Activated CD4-positive, CD25-positive, alpha-beta regulatory T cell treated with anti-CD3 and anti-CD28 coated beads, Interleukin-2, amount 50 U/mL, for 24 hours (primary cell): ENCODE measurements at regions not wholly inside any gene's neighbourhood (a gene's known extent, or its start where the extent isn't known, plus 50 kb on each side); places are given as distances from the start of the nearest gene placed in this dataset.
"Not testable (repeated sequence)": the region's sequence is repeated elsewhere in the genome, so short reads cannot be mapped to it uniquely, and the experiment has no call there.

Source experiments
- ATAC-seq, 2 donors: fragments of 150-1000 bp; cut with Tn5 transposase; one replicate each; pipeline ENCODE4 v1.10.0; 2021; ENCODE audit warnings: mild to moderate bottlenecking in 1 of 2, moderate library complexity in 1 of 2

- ATAC-seq = no peak
These were observed 1353.4 kb upstream of the GOT2 start for GRCh38 chr16:60087530-60087929.

- not testable (repeated sequence) for ATAC-seq
These were observed 1344.7 kb upstream of the GOT2 start for GRCh38 chr16:60078819-60079218.

- no peak for ATAC-seq
These were observed 1343.7 kb upstream of the GOT2 start for GRCh38 chr16:60077861-60078260.

- no peak for ATAC-seq
These were observed 1340.3 kb upstream of the GOT2 start for GRCh38 chr16:60074378-60074777.

GRCh38 chr16:60073376-60073775 lies 1339.3 kb upstream of the GOT2 start:
- no peak for ATAC-seq

- no peak for ATAC-seq
These were observed 1329.9 kb upstream of the GOT2 start for GRCh38 chr16:60064026-60064425.

GRCh38 chr16:60061396-60061795 lies 1327.3 kb upstream of the GOT2 start:
- no peak for ATAC-seq

- ATAC-seq = no peak
These were observed 1326.6 kb upstream of the GOT2 start for GRCh38 chr16:60060731-60061130.

GRCh38 chr16:60059141-60059540 lies 1325.0 kb upstream of the GOT2 start:
- no peak for ATAC-seq

- ATAC-seq = no peak
These were observed 1307.6 kb upstream of the GOT2 start for GRCh38 chr16:60041671-60042070.

- ATAC-seq = no peak
These were observed 1297.6 kb upstream of the GOT2 start for GRCh38 chr16:60031740-60032139.

GRCh38 chr16:60027351-60027750 lies 1293.2 kb upstream of the GOT2 start:
- ATAC-seq = no peak

- no peak for ATAC-seq
These were observed 1279.0 kb upstream of the GOT2 start for GRCh38 chr16:60013076-60013475.

- no peak for ATAC-seq
These were observed 1267.4 kb upstream of the GOT2 start for GRCh38 chr16:60001523-60001922.

GRCh38 chr16:59997706-59998105 lies 1263.6 kb upstream of the GOT2 start:
- ATAC-seq = no peak

- ATAC-seq = no peak
These were observed 1259.0 kb upstream of the GOT2 start for GRCh38 chr16:59993101-59993500.

GRCh38 chr16:59991171-59991570 lies 1257.1 kb upstream of the GOT2 start:
- ATAC-seq = no peak

- no peak for ATAC-seq
These were observed 1254.5 kb upstream of the GOT2 start for GRCh38 chr16:59988591-59988990.

- no peak for ATAC-seq
These were observed 1241.8 kb upstream of the GOT2 start for GRCh38 chr16:59975953-59976352.

- no peak for ATAC-seq
These were observed 1239.8 kb upstream of the GOT2 start for GRCh38 chr16:59973966-59974365.

GRCh38 chr16:59971264-59971663 lies 1237.1 kb upstream of the GOT2 start:
- ATAC-seq = no peak

GRCh38 chr16:59964232-59964924 lies 1230.3 kb upstream of the GOT2 start:
- ATAC-seq = no peak

GRCh38 chr16:59959311-59959710 lies 1225.2 kb upstream of the GOT2 start:
- no peak for ATAC-seq

GRCh38 chr16:59950431-59950830 lies 1216.3 kb upstream of the GOT2 start:
- no peak for ATAC-seq

GRCh38 chr16:59944041-59944440 lies 1209.9 kb upstream of the GOT2 start:
- not testable (repeated sequence) for ATAC-seq
